GM23248 (cell line): ENCODE measurements at regions not wholly inside any gene's neighbourhood (a gene's known extent, or its start where the extent isn't known, plus 50 kb on each side); places are given as distances from the start of the nearest gene placed in this dataset.

ENCODE experiments used
- DNase-seq: peaks from one replicate; pipeline ENCODE4 v3.0.0-alpha.2; 2015
- H2AFZ ChIP-seq: fragments of 200-600 bp; sonication (generic); 2 replicates; pipeline ENCODE4 v1.6.1; 2016; ENCODE audit warnings: antibody characterized with exemption
- H3F3A ChIP-seq: fragments of 200-600 bp; sonication (generic); 2 replicates; pipeline ENCODE4 v1.6.1; 2016; ENCODE audit warnings: mild to moderate bottlenecking, antibody characterized with exemption, mixed run types; ENCODE audit not compliant: insufficient read depth
- H3K27ac ChIP-seq: fragments of 200-600 bp; sonication (generic); 2 replicates; pipeline ENCODE4 v1.5.1; 2016; ENCODE audit warnings: mild to moderate bottlenecking
- H3K27me3 ChIP-seq: fragments of 200-600 bp; sonication (generic); replicated peaks from 2 replicates; pipeline ENCODE4 v1.6.1; 2016; ENCODE audit warnings: mild to moderate bottlenecking; ENCODE audit not compliant: insufficient read depth
- H3K36me3 ChIP-seq: fragments of 200-600 bp; sonication (generic); 2 replicates; pipeline ENCODE4 v1.6.1; 2016; ENCODE audit warnings: low read depth, mild to moderate bottlenecking
- H3K4me1 ChIP-seq: fragments of 200-600 bp; sonication (generic); 2 replicates; pipeline ENCODE4 v1.6.1; 2016; ENCODE audit warnings: mild to moderate bottlenecking; ENCODE audit not compliant: insufficient read depth
- H3K4me2 ChIP-seq: fragments of 200-600 bp; sonication (generic); one replicate; pipeline ENCODE4 v1.6.1; 2016; ENCODE audit warnings: mild to moderate bottlenecking; ENCODE audit not compliant: unreplicated experiment
- H3K4me3 ChIP-seq: fragments of 200-600 bp; sonication (generic); 2 replicates; pipeline ENCODE4 v1.5.1; 2016; ENCODE audit warnings: mild to moderate bottlenecking
- H3K79me2 ChIP-seq: fragments of 200-600 bp; sonication (generic); 2 replicates; pipeline ENCODE4 v1.6.1; 2016; ENCODE audit warnings: mild to moderate bottlenecking; ENCODE audit not compliant: insufficient read depth
- H3K9ac ChIP-seq: fragments of 200-600 bp; sonication (generic); 2 replicates; pipeline ENCODE4 v1.6.1; 2016; ENCODE audit warnings: mild to moderate bottlenecking
- H3K9me2 ChIP-seq: fragments of 200-600 bp; sonication (generic); 2 replicates; pipeline ENCODE4 v1.6.1; 2016; ENCODE audit warnings: mixed run types, mild to moderate bottlenecking, moderate library complexity; ENCODE audit not compliant: insufficient read depth
- H3K9me3 ChIP-seq: fragments of 200-600 bp; sonication (generic); one replicate; pipeline ENCODE4 v1.6.1; 2017; ENCODE audit warnings: low read depth
- H4K20me1 ChIP-seq: fragments of 200-600 bp; sonication (generic); 2 replicates; pipeline ENCODE4 v1.6.0; 2016; ENCODE audit not compliant: insufficient read depth
- EZH2 ChIP-seq: fragments of 200-600 bp; sonication (generic); IDR thresholded peaks from 2 replicates; pipeline ENCODE4 v1.6.1; 2018; ENCODE audit warnings: antibody characterized with exemption, mild to moderate bottlenecking; ENCODE audit not compliant: insufficient read depth, poor library complexity, severe bottlenecking
- EZH2phosphoT487 ChIP-seq: fragments of 200-600 bp; sonication (generic); IDR thresholded peaks from 2 replicates; pipeline ENCODE4 v1.6.1; 2018; ENCODE audit warnings: antibody characterized with exemption, moderate library complexity, mild to moderate bottlenecking, low read depth; ENCODE audit not compliant: insufficient read depth
- WGBS, 2 experiments: methylation state at CpG; one replicate each; pipeline ENCODE4 v1.1.6; 2015 to 2017; ENCODE audit warnings: low lambda C conversion rate in 2 of 2, low coverage in 1 of 2; ENCODE audit errors: missing lambda C conversion rate in 2 of 2; 5-methylcytosine and 5-hydroxymethylcytosine counted together
- in situ Hi-C: fragments of 300-500 bp; cut with MboI; formaldehyde crosslinking; loops from 2 replicates; pipeline ENCODE4 v1.15.0; 2020

- 43 to 45% methylated on average over 3 of the region's 3 CpGs for WGBS, 2 experiments
- H3K27ac ChIP-seq, result no peak overlapping the region
- H2AFZ ChIP-seq, result no peak overlapping the region
- no peak overlapping the region for H3K4me2 ChIP-seq
- no peaks in the 10 kb centered on the region for H3K9me3 ChIP-seq
- DNase-seq, result no peak
- H3F3A ChIP-seq, result no peaks in the 10 kb centered on the region
- no peaks in the 10 kb centered on the region for H4K20me1 ChIP-seq
- peaks cover 37% of the 10 kb centered on the region for H3K27me3 ChIP-seq
- no peak overlapping the region for H3K9ac ChIP-seq
- TF ChIP-seq EZH2 (no peak), EZH2phosphoT487 (no peak)
- in situ Hi-C loops, result no loop called here
- H3K36me3 ChIP-seq, result no peaks in the 10 kb centered on the region
- H3K4me1 ChIP-seq, result no peaks in the 10 kb centered on the region
- H3K9me2 ChIP-seq, result no peaks in the 10 kb centered on the region
- no peak overlapping the region for H3K4me3 ChIP-seq
- H3K79me2 ChIP-seq, result no peaks in the 10 kb centered on the region
These were observed 63.3 kb downstream of the RPLP1 start for GRCh38 chr15:69515926-69516325.

- Histone ChIP-seq H2AFZ (no peak overlapping the region), H3K36me3 (no peaks in the 10 kb centered on the region), H3K4me3 (no peak overlapping the region), H3K4me2 (no peak overlapping the region), H3K9me3 (no peaks in the 10 kb centered on the region), H3K79me2 (no peaks in the 10 kb centered on the region), H3K4me1 (no peaks in the 10 kb centered on the region), H3K27ac (no peak overlapping the region), H4K20me1 (no peaks in the 10 kb centered on the region), H3K27me3 (peaks cover 42% of the 10 kb centered on the region), H3K9me2 (no peaks in the 10 kb centered on the region), H3F3A (no peaks in the 10 kb centered on the region), H3K9ac (no peak overlapping the region)
- in situ Hi-C loops, result no loop called here
- no peak for DNase-seq
- TF ChIP-seq EZH2, result no peak
- no peak for TF ChIP-seq EZH2phosphoT487
- 41 to 46% methylated on average over 2 of the region's 2 CpGs for WGBS, 2 experiments
These were observed 64.4 kb downstream of the RPLP1 start for GRCh38 chr15:69517052-69517451.

GRCh38 chr15:69518806-69519205, 66.2 kb downstream of the RPLP1 start:
- Histone ChIP-seq H3K79me2 (no peaks in the 10 kb centered on the region), H3K27me3 (peaks cover 38% of the 10 kb centered on the region), H2AFZ (no peak overlapping the region), H4K20me1 (no peaks in the 10 kb centered on the region), H3K9ac (no peak overlapping the region), H3K4me2 (no peak overlapping the region), H3K36me3 (no peaks in the 10 kb centered on the region), H3K4me1 (no peaks in the 10 kb centered on the region), H3K27ac (no peak overlapping the region), H3F3A (no peaks in the 10 kb centered on the region), H3K4me3 (no peak overlapping the region), H3K9me3 (no peaks in the 10 kb centered on the region), H3K9me2 (no peaks in the 10 kb centered on the region)
- TF ChIP-seq EZH2 (no peak), EZH2phosphoT487 (no peak)
- WGBS, 2 experiments, result 42 to 54% methylated on average over 2 of the region's 2 CpGs
- DNase-seq, result no peak
- in situ Hi-C loops, result no loop called here

- no peaks in the 10 kb centered on the region for H3K9me2 ChIP-seq
- no peak for DNase-seq
- H3K9ac ChIP-seq, result no peak overlapping the region
- H3K9me3 ChIP-seq, result no peaks in the 10 kb centered on the region
- H3K27ac ChIP-seq, result no peak overlapping the region
- no peaks in the 10 kb centered on the region for H3K79me2 ChIP-seq
- H2AFZ ChIP-seq, result no peak overlapping the region
- peaks cover 33% of the 10 kb centered on the region for H3K27me3 ChIP-seq
- H4K20me1 ChIP-seq, result no peaks in the 10 kb centered on the region
- no peaks in the 10 kb centered on the region for H3F3A ChIP-seq
- H3K36me3 ChIP-seq, result no peaks in the 10 kb centered on the region
- no peak overlapping the region for H3K4me2 ChIP-seq
- no peaks in the 10 kb centered on the region for H3K4me1 ChIP-seq
- 22 to 29% methylated on average over 1 of the region's 1 CpG for WGBS, 2 experiments
- no peak overlapping the region for H3K4me3 ChIP-seq
- in situ Hi-C loops, result no loop called here
- TF ChIP-seq EZH2phosphoT487 (no peak), EZH2 (no peak)
These were observed 67.4 kb downstream of the RPLP1 start for GRCh38 chr15:69520067-69520466.

- Histone ChIP-seq H3K9ac (no peak overlapping the region), H3K27me3 (peaks cover 27% of the 10 kb centered on the region), H3K9me2 (no peaks in the 10 kb centered on the region), H3K4me1 (no peaks in the 10 kb centered on the region), H2AFZ (no peak overlapping the region), H3K79me2 (no peaks in the 10 kb centered on the region), H3K4me3 (no peak overlapping the region), H4K20me1 (no peaks in the 10 kb centered on the region), H3K36me3 (no peaks in the 10 kb centered on the region), H3K27ac (no peak overlapping the region), H3K9me3 (no peaks in the 10 kb centered on the region), H3K4me2 (no peak overlapping the region), H3F3A (no peaks in the 10 kb centered on the region)
- 77 to 80% methylated on average over 2 of the region's 2 CpGs for WGBS, 2 experiments
- DNase-seq, result no peak
- in situ Hi-C loops, result no loop called here
- no peak for TF ChIP-seq EZH2
- TF ChIP-seq EZH2phosphoT487, result no peak
These were observed 69.7 kb downstream of the RPLP1 start for GRCh38 chr15:69522361-69522760.
